ENCODE measurements at regions not wholly inside any gene's neighbourhood (a gene's known extent, or its start where the extent isn't known, plus 50 kb on each side); places are given as distances from the start of the nearest gene placed in this dataset.

DNA sequence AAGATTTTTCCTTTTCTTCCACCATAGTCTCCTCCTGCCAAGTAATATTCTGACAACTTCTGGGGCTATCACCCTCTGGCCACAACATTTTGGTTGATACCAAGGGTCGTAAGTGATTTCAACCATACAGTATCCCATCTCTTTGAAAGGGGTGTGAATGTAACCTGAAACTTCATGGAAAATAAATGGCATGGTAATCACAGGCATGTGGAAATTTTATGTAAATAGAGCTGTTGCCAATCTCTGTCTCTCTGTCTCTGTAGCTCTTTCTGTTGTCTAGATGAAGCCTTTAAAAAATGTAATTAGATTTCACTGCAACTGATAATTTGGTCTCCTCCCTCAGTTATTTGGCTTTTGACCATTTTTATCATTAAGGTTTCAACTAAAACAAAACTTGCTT is 125.6 kb upstream of the RPRM start:
- H3K4me2 ChIP-seq (ENCODE audit: low read length), result no peak overlapping the region
- H3F3A ChIP-seq (ENCODE audit: insufficient read depth, low read length, poor library complexity, severe bottlenecking), result no peaks in the 10 kb centered on the region
- H3K9ac ChIP-seq (ENCODE audit: low read length), result no peak overlapping the region
- no peaks in the 10 kb centered on the region for H3K27me3 ChIP-seq (ENCODE audit: insufficient read depth, low read depth, low read length)
- no peak overlapping the region for H2AFZ ChIP-seq (ENCODE audit: low read depth, low read length)
- H3K9me3 ChIP-seq (ENCODE audit: low read length), result no peaks in the 10 kb centered on the region
- H3K36me3 ChIP-seq (ENCODE audit: insufficient read depth, low read length), result no peaks in the 10 kb centered on the region
- no peaks in the 10 kb centered on the region for H3K9me2 ChIP-seq (ENCODE audit: insufficient read depth, low read length)
- no peak overlapping the region for H3K27ac ChIP-seq (ENCODE audit: low read length)
- no peaks in the 10 kb centered on the region for H3K79me2 ChIP-seq (replicated peaks; ENCODE audit: insufficient read depth, low read length)
- no peak for TF ChIP-seq EZH2 (IDR thresholded peaks at IDR 0.05; ENCODE audit: borderline replicate concordance, insufficient read depth, low read length, poor library complexity, severe bottlenecking)
- TF ChIP-seq, protein P1, sequence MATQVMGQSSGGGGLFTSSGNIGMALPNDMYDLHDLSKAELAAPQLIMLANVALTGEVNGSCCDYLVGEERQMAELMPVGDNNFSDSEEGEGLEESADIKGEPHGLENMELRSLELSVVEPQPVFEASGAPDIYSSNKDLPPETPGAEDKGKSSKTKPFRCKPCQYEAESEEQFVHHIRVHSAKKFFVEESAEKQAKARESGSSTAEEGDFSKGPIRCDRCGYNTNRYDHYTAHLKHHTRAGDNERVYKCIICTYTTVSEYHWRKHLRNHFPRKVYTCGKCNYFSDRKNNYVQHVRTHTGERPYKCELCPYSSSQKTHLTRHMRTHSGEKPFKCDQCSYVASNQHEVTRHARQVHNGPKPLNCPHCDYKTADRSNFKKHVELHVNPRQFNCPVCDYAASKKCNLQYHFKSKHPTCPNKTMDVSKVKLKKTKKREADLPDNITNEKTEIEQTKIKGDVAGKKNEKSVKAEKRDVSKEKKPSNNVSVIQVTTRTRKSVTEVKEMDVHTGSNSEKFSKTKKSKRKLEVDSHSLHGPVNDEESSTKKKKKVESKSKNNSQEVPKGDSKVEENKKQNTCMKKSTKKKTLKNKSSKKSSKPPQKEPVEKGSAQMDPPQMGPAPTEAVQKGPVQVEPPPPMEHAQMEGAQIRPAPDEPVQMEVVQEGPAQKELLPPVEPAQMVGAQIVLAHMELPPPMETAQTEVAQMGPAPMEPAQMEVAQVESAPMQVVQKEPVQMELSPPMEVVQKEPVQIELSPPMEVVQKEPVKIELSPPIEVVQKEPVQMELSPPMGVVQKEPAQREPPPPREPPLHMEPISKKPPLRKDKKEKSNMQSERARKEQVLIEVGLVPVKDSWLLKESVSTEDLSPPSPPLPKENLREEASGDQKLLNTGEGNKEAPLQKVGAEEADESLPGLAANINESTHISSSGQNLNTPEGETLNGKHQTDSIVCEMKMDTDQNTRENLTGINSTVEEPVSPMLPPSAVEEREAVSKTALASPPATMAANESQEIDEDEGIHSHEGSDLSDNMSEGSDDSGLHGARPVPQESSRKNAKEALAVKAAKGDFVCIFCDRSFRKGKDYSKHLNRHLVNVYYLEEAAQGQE (IDR thresholded peaks at IDR 0.05; ENCODE audit: borderline replicate concordance), result no peak
- no peak for TF ChIP-seq SMC3 (conservative IDR thresholded peaks at IDR 0.05; ENCODE audit: poor library complexity)
- TF ChIP-seq EP300 (conservative IDR thresholded peaks at IDR 0.05; ENCODE audit: poor library complexity, severe bottlenecking), result no peak
- TF ChIP-seq MXI1 (conservative IDR thresholded peaks at IDR 0.05; ENCODE audit: poor library complexity, severe bottlenecking), result no peak
- no peak for TF ChIP-seq POLR2AphosphoS5 (IDR thresholded peaks at IDR 0.05)
- TF ChIP-seq, protein P2, sequence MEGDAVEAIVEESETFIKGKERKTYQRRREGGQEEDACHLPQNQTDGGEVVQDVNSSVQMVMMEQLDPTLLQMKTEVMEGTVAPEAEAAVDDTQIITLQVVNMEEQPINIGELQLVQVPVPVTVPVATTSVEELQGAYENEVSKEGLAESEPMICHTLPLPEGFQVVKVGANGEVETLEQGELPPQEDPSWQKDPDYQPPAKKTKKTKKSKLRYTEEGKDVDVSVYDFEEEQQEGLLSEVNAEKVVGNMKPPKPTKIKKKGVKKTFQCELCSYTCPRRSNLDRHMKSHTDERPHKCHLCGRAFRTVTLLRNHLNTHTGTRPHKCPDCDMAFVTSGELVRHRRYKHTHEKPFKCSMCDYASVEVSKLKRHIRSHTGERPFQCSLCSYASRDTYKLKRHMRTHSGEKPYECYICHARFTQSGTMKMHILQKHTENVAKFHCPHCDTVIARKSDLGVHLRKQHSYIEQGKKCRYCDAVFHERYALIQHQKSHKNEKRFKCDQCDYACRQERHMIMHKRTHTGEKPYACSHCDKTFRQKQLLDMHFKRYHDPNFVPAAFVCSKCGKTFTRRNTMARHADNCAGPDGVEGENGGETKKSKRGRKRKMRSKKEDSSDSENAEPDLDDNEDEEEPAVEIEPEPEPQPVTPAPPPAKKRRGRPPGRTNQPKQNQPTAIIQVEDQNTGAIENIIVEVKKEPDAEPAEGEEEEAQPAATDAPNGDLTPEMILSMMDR (IDR thresholded peaks at IDR 0.05; ENCODE audit: poor library complexity, severe bottlenecking), result no peak
- no peak for TF ChIP-seq TAF1 (IDR thresholded peaks at IDR 0.05; ENCODE audit: low read depth)
- no peak for TF ChIP-seq RAD21 (conservative IDR thresholded peaks at IDR 0.05)
- no peak overlapping the region for H3K4me3 ChIP-seq (ENCODE audit: low read length)
- no peaks in the 10 kb centered on the region for H4K20me1 ChIP-seq (ENCODE audit: insufficient read depth)

DNA sequence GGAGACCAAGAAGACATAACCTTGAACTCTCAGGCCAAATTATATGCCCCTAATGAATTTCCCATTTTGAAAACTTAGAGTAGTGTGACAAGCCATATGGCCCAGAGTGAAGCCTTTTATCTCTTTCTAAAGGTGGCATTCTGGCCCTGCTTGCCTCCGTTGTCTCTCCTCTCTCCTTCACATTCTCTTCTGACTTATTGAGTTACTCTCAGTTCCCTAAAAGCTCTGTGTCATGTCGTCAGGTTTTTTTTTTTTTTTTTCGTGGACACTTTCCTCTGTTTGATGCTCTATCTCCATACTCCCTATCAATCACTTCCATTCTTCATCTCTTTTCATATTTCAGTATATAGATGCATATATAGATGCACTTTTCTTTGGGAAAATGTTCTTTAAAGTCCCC is 128.1 kb upstream of the RPRM start:
- Histone ChIP-seq H4K20me1 (ENCODE audit: insufficient read depth) (no peaks in the 10 kb centered on the region), H3F3A (ENCODE audit: insufficient read depth, low read length, poor library complexity, severe bottlenecking) (no peaks in the 10 kb centered on the region), H3K27ac (ENCODE audit: low read length) (no peak overlapping the region), H3K9me2 (ENCODE audit: insufficient read depth, low read length) (no peaks in the 10 kb centered on the region), H3K36me3 (ENCODE audit: insufficient read depth, low read length) (no peaks in the 10 kb centered on the region), H3K4me2 (ENCODE audit: low read length) (no peak overlapping the region), H3K79me2 (replicated peaks; ENCODE audit: insufficient read depth, low read length) (no peaks in the 10 kb centered on the region), H3K4me3 (ENCODE audit: low read length) (no peak overlapping the region), H2AFZ (ENCODE audit: low read depth, low read length) (no peak overlapping the region), H3K9me3 (ENCODE audit: low read length) (no peaks in the 10 kb centered on the region), H3K9ac (ENCODE audit: low read length) (no peak overlapping the region), H3K27me3 (ENCODE audit: insufficient read depth, low read depth, low read length) (no peaks in the 10 kb centered on the region)
- TF ChIP-seq, protein P2 (IDR thresholded peaks at IDR 0.05; ENCODE audit: poor library complexity, severe bottlenecking), result no peak
- TF ChIP-seq SMC3 (conservative IDR thresholded peaks at IDR 0.05; ENCODE audit: poor library complexity) (no peak), RAD21 (conservative IDR thresholded peaks at IDR 0.05) (no peak), POLR2AphosphoS5 (IDR thresholded peaks at IDR 0.05) (no peak)
- TF ChIP-seq, protein P1 (IDR thresholded peaks at IDR 0.05; ENCODE audit: borderline replicate concordance), result no peak

Data from neural cell (in vitro differentiated cells).